Inferior parietal cortex (tissue), 1 donor: ENCODE measurements at regions not wholly inside any gene's neighbourhood (a gene's known extent, or its start where the extent isn't known, plus 50 kb on each side); places are given as distances from the start of the nearest gene placed in this dataset.
A peak's percentile ranks its signal among the peaks of the same experiment; 100 is the strongest.

Experiments used
- DNase-seq: peaks from one replicate; pipeline ENCODE4 v3.0.0-alpha.2; 2016; ENCODE audit errors: extremely low spot score

DNA sequence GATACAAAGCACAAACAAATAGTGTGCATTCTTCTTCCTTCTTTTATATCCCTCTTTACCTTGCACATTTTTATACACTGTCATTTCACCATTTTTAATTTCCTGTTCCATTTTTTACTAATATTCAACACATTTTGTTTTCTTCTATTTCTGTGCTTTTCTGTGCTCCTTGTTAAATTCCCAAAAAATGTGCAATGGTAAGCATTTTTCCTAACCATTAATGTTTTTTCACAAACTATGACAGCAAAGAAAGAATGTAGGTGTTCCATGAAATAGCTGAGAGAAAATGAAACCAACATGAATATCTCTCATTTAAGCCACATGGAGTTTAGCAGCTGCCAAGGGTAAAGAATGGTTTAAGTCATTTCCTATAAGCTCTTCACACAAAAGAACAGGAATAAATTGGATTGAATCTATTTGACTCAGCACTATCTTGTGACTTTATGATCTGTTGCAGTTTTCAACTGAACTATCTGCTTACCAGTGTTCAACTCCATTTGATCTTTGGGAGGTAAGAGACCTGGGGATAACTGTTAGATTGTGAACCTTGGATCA lies 145.7 kb upstream of the CDH19 start:
- DNase-seq: no peak

DNA sequence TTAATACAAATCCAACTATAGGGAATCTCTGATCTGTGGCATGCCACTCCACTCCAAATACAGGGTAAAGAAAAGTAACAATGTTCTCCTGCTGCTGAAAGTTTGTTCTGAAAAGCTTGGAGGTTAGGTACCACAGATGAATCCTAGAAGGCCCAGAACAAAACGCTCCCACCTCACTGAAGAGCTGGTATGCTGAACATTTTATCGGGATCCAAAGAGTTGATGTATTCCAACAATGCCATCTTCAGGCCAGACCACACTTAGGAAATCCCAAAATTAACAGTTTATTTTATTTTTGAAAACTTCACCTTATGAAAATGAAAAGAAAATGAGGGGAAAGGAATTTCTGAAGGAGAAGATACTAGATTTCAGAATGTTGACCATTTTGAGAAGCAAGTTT lies 145.1 kb upstream of the CDH19 start:
- DNase-seq: peak; percentile 36

DNA sequence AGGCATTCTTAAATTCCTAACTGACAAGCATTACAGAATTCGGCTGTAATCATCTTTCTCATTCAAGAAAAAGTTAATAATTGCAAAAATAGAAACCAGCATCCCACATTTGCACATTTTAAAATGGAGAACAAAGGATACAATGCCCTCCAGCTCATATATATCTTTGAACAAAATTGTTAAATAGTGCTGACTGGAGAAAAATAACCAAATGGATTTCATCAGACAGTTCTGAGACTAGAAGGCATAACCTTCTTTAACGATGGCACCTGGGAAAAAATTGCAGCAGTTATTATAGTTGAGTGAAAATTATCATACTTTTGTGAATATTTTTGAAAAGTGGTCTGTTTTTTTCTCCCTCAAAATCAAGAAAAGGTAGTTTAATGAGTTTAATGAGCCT lies 138.9 kb upstream of the CDH19 start:
- no peak for DNase-seq

DNA sequence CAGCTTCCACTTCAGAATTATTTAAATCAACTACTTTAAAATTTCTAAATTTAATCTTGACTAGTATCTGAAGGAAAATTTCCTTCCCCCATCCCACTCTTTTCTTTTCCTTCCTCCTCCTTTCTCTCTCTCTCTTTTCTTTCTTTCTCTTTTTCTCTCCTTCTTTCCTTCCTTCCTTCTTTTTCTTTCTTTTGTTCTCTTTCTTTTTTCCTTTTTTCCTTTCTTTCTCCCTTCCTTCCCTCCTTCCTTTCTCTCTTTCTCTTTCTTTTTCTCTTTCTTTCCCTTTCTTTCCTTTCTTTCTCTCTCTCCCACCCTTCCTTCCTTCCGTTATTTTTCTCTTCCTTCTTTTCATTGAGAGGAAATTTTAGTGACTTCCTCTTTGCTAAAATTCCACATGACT lies 132.0 kb upstream of the CDH19 start:
- no peak for DNase-seq

DNA sequence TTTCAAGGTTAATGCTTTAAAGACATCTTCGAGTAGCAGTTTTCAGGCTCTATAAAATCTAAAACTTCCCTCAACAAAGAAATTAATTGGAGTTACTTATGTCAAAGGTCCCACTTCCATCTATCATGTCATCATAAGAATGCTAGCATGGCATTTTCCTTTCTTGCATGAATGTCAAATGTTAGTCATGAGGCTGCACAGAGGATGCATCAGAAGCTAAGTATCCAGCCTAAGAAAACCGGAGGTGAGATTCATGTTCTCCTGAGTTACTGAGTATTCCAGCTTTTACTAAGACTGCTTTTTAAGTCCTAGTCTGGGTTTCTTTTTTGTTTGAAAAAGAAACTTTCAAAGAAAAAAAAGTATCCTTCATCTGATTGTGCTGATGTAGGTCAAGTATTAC lies 130.6 kb upstream of the CDH19 start:
- DNase-seq: no peak

DNA sequence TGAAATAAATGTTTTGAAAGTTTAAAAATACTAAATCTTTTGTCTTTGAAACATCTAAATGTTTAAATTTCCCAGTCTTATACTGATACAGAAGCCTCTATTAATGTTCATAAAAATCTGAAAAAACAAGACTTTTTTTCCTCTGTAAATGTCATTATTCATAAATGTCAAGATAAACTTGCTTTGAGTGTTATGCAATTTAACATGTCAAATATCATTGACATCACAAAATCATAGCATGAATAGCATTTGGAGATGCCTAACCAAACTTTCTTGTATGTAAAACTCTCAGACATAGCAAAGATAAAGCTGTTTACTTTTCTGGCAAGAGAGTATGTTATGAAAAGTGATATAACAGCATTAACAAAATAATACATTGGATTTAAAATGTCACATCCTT lies 128.0 kb upstream of the CDH19 start:
- no peak for DNase-seq

DNA sequence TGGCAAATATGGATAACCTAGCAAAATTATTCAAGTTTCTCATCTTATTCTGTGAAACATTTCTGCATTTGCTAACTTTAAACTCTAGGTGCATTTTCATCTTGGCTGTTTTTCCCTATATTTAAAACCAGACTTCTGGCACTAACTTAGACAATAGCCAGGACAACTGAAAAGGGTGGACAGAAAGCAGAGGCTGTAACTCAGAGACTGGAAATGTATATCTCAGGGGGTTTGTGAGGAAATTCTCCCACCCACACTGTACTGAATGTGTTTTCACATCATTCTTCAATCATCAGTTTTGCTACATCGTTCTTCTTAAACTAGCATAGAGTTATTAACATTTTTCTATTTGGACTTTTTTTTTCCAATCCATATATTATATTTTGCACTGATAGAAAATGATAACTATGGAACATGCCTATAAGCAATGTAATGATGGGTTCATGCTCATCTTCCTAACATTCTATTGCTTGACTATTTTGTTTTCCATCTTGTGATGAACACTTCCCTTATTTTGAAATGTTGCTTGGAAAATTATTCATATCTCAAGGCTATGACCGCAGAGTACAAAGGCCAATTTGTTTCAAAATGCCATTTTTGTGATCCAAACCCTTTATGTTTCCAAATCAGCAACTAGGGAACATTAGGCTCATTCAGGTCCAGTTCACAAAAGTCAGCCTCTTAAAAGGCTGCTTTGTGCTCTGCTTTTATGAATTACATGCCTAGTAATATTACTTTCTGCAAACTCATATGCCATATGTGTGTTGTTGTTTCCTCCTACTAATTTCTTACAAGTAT lies 125.8 kb upstream of the CDH19 start:
- DNase-seq: peak; percentile 24

DNA sequence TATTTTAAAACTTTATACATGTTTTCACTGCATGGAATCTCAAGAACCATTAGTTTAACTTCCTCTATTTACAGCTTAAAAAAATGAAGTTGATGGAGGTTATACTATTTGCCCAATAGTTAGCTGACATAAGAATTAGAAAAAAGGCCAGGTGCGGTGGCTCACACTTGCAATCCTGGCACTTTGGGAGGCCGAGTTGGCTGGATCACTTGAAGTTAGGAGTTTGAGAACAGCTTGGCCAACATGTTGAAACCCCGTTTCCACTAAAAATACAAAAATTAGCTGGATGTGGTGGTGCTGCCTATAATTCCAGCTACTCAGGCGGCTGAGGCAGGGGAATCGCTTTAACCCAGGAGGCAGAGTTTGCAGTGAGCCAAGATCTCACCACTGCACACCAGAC lies 125.1 kb upstream of the CDH19 start:
- no peak for DNase-seq

DNA sequence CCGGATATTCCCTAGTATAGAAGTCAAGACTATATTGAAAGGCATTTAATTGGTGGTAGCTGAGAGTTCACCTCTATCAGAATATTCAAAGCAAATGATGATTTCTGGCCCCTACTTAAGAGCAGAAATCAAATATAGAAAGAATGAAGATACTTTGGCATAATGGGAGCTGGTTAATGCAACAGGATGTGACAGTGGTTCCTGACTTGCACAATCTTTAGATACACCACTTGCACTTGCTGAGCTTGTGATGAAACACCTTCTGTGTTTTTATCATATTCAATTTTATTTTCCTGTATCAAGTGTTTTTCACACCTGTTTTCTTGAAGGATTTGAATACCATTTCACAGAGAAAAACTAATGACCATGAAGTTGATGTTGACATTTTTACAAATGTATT lies 124.1 kb upstream of the CDH19 start:
- DNase-seq: no peak

DNA sequence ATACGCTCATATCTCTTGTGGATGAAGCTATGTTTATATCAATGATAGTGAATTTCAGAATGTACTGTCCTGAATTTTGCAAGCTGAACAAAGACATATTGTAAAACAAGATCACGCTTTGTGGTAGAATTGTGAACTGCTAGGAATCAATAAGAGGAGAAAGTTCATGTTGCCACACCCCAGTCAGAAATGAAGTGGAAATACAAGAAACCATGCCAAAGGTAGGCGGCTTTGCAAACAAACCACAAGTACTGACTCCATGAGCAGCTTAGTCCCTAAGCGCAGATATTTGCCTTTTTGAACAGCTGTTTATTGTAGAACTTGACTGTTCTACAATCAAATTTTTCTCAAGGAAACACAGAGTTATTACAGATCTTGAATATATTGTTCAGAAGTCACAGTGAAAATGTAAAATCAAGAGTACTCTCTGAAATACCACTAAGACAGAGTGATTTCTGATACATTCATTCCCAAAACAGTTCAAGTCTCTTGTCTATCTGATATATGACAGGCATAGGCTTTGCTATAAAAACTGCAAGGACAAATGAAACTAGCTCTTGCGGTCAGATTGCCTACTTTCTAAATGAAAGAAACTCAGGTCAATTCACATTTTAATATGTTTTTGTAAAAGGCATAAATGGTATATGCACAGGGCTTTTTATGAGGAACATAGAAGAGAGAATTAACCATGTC lies 120.9 kb upstream of the CDH19 start:
- no peak for DNase-seq

DNA sequence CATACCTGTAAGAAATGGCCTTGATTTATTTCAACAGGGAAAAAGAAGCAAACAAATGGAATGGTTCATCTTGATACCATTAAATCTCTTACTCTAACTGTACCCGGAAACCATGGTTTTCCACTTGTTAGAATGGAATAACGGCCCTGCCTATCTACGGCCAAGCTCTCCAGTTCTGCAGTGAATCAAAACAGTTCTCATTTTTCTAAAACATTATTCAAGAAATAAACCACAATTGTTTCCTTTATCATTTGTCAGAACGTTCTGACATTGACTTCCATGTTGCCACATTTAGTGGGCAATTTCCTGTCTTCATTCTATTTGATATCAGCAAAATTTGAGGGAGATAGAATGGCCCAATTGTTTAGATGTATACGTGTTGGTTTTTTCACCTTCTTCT lies 118.8 kb upstream of the CDH19 start:
- no peak for DNase-seq

DNA sequence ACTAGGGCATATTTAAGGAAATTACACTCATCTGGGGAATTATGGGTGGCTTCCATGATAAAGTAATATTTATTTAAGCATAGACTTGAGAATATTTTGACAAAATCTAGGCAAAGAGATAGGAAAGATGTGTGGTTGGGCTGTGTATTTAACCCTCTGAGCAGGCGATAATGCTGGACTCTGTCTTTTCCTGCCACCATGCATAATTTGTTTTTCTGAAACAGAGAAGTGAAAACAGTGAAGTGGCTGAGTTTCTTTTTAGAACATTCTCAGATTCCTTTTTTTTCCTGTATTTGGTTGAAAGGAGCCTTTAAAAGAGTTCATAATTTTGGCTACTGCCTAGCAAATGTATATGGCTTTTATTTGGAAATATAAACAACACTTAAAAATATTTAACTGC lies 104.8 kb upstream of the CDH19 start:
- no peak for DNase-seq

DNA sequence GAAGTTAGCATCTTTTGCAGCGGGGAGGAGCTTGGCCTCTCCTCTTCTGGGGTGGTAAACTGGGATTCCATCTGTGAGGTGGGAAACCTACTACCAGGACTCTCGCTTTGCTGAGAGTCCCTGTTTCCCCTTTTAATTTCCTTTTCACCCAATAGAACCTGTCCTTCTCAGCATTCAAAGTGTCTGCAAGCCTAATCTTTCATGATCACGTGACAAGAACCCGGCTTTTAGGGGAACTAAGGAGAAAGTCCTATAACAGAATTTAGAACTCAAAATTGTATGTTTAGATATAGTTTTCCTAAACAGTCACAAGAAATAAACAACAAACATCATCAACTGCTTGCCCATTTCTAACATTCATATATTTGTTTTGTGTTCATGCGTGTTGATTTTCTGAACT lies 103.6 kb upstream of the CDH19 start:
- no peak for DNase-seq

DNA sequence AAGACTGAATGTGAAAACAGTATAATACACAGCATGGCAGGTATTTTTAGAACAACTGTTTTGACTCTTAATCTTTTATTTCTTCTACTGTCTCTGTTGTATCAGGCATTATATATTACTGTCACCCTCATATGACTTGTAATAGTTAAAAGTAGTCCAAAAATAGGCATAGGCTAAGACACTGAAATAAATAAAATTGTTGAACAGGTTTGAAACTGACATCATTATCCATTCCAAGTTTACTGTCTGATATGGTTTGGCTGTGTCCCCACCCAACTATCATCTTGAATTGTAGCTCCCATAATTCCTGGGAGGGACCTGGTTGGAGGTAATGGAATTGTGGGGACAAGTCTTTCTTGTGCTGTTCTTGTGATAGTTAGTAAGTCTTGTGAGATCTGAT lies 91.4 kb upstream of the CDH19 start:
- no peak for DNase-seq

DNA sequence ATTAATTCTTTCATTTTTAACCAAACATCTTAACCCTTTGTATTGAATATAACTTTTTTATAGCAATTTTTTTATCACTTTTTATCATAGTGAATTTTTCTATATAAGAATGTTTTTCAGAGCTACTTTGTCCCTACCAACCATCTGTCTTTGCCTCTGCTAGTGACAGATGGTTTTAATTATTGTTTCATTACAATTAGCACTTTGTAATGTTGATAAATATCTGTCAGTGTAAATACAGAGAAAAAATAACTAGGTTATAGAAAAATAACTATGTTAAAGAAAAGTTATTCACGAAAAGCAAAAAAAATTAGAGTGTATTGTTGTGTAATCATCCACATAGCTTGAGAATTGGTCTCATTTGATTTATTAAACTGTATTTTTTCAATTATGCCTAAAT lies 91.0 kb upstream of the CDH19 start:
- DNase-seq: no peak

DNA sequence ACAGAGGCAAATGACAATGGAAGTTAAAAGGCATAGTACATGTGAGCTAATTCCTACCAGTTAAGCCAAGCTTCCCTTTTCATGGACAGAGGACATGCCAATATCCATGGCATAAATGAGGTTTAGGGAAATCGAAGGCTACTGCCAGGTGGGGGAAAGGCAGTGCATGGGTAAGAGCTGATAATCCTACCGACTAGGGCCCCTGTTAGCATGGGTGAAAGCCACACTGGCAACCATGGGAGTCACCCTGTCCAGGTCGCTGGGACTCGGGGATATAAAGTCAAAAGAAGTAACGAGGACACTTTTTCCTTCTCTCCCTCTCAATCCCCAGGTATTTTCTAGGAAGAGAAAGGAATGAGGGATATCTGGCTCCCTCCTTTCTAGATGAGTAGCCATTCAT lies 83.7 kb upstream of the CDH19 start:
- DNase-seq: no peak

DNA sequence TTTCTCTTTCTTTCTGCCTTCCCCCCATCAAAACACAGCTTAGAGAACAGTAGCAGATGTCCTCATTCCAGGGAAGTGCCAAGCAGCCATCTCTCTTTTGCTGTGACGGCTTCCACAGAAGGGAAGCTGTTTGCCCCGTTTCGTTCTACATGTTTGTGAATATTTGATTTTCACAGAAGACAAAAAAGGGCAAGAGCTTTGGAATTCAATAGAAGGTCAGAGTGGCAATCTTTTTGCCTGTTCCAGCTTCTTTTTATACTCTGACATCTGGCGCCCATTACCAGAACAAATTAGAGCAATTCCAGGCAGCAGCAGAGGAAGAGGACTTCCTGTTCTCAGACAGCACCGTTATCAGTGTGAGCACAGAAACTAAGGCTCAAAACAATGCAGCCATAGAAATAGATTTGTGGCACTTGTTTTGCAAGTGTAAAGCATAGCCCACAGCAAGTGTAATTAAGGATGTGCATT lies 79.0 kb upstream of the CDH19 start:
- peak; percentile 79 for DNase-seq

DNA sequence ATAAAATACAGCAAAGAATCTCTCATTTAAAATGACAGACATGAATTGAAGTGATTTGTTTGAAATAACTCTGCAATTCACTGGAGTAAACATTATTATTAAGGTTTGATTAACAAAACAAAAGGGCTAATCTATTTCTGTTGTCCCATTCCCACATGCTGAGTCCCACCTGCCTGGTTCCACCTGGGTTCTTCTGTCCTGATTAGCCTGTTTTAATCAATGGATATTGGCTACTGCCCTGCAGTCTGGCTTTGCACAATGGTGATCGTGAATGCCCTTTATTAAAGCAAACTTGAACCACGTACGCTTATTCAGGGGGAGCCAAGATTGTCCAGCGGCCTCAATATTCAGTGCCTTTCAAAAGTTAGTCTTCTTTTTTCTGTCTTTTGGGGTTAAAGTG lies 72.8 kb upstream of the CDH19 start:
- DNase-seq: no peak

DNA sequence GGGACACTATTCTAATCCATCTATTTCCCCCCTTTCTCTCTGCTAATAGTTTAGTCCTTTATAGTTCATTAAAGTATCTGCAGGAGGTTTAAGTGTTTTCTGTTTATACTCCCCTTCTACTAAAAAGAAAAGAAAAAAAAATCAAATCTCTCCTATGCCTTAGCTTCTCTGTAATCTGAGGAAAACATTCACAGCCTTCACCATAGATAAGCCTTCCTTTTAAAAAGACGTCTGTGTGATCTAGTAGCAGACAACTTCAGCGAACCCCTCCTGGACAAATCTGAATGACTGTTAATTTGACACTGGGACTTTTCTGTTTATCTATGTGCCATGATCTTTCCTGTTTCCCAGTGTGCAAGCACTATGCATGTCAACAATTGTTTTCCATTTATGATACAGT lies 70.4 kb upstream of the CDH19 start:
- DNase-seq: no peak

DNA sequence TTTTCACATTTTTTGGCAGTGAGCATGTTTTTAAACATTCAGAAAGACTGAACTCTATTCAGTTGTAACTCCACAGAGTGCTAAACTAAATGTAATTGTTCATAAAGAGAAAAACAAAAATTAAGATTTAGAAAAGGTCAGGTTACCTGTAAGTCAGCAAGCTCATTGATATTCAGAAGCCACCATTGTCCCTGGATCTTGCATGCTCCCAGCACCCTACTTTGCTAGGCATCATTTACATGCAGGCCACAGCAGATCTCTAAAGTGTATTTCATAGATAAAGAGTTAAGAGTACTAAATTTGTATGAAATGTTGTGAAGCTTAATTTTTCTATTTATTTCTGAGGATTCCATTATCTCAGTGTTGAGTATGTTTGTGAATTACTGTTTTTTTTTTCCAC lies 64.8 kb upstream of the CDH19 start:
- DNase-seq: no peak

DNA sequence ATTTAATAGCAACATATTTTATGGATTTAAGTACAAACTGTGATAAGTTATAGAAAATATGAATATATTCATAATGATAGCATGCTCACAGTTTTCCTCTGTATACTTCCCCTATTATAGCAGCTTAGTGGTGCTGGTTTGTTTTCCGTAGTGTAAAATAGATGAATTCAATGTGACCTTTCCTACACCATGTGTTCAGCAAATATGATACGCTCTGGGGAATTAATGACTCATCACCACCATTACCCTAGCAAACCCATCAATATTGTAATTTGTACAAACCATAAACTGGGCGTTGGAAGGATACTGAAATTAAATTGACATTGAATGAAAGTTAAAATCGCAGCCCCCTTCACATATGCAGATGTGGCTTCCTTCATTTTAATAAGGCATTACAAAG lies 58.7 kb upstream of the CDH19 start:
- no peak for DNase-seq

DNA sequence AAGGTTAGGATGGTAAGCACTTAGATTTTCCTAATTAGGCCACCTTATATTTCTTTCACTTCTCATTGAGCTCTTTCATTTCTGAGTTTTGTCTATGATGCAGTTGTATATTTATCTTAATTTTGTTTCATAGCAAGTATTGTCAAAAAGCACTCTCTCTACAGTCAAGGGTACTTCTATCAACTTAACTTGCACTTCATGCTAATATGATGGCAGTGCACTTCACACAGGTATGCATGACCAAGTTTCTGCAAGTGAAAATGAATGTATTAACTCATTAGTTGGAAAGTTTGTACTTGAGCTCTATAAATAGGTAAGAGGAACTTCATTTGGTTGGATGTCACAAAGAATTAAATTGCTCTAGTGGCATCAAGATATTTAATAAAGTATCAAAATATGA lies 51.5 kb upstream of the CDH19 start:
- DNase-seq: no peak
